Body of pancreas (tissue), 4 donors: ENCODE measurements at regions not wholly inside any gene's neighbourhood (a gene's known extent, or its start where the extent isn't known, plus 50 kb on each side); places are given as distances from the start of the nearest gene placed in this dataset.

ENCODE experiments used
- POLR2A ChIP-seq, 3 donors: fragments of 450-650 bp; IDR thresholded peaks; one replicate each; pipeline ENCODE4 v1.6.1; 2016; ENCODE audit warnings: antibody characterized with exemption in 3 of 3, mild to moderate bottlenecking in 2 of 3
- TF ChIP-seq, protein P1 (sequence below), 7 experiments: fragments of 450-650 bp in 4 of 7; fragments of 200-600 bp in 3 of 7; sonication (generic) in 3 of 7; IDR thresholded peaks; one replicate each; pipeline ENCODE4 v1.5.1; 2016 to 2019; ENCODE audit warnings: antibody characterized with exemption in 7 of 7

- TF ChIP-seq, protein P1, sequence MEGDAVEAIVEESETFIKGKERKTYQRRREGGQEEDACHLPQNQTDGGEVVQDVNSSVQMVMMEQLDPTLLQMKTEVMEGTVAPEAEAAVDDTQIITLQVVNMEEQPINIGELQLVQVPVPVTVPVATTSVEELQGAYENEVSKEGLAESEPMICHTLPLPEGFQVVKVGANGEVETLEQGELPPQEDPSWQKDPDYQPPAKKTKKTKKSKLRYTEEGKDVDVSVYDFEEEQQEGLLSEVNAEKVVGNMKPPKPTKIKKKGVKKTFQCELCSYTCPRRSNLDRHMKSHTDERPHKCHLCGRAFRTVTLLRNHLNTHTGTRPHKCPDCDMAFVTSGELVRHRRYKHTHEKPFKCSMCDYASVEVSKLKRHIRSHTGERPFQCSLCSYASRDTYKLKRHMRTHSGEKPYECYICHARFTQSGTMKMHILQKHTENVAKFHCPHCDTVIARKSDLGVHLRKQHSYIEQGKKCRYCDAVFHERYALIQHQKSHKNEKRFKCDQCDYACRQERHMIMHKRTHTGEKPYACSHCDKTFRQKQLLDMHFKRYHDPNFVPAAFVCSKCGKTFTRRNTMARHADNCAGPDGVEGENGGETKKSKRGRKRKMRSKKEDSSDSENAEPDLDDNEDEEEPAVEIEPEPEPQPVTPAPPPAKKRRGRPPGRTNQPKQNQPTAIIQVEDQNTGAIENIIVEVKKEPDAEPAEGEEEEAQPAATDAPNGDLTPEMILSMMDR (IDR thresholded peaks at IDR 0.05), result no peak
- TF ChIP-seq POLR2A (IDR thresholded peaks at IDR 0.05), result no peak
Measured at GRCh38 chr9:75544815-75545214, 345.7 kb upstream of the PCSK5 start.
